ENCODE measurements at regions not wholly inside any gene's neighbourhood (a gene's known extent, or its start where the extent isn't known, plus 50 kb on each side); places are given as distances from the start of the nearest gene placed in this dataset.

DNA sequence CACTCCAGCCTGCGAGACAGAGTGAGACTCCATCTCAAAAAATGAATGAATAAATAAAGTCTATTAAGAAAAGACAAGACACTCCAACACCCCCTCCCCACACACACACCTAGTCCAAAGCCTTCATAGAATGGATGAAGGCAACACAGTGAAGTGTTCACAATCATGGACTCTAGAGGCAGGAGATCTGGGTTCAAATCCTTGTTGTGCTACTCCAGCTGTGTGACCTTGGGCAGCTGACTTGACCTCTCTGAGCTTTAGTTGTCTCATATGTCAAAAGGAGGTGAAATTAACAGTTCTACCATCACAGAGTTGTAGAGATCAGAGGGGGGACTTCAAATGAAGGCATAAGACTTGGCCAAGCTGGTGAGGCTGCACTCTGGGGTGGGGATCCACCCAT lies 95.8 kb upstream of the MAP1LC3B2 start:
- H3K27ac ChIP-seq (ENCODE audit: low read depth, low read length), result no peak overlapping the region
- WGBS, 3 donors, result 95 to 100% (median 100%) methylated on average over 1 of the region's 1 CpG

DNA sequence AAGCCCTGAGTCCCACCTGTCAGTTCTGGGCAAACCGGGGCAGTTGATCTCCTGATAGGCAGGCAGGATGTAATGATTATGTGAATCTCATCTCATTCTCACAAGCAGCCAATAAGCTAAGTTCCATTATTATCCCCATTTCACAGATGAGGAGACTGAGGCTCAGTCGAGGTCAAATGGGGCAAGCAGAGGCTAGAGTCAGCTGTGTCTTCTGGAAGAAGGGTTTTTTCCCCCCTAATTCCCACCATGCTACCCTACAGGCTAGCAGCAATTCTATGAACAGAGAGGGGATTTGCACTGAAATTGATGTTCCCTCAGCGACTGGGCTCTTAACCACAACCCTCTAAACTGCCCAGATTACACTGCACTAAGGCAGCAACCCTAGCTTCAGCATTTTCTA lies 93.8 kb upstream of the MAP1LC3B2 start:
- H3K27ac ChIP-seq (ENCODE audit: low read depth, low read length), result no peak overlapping the region
- 85 to 98% (median 90%) methylated on average over 3 of the region's 3 CpGs for WGBS, 3 donors

DNA sequence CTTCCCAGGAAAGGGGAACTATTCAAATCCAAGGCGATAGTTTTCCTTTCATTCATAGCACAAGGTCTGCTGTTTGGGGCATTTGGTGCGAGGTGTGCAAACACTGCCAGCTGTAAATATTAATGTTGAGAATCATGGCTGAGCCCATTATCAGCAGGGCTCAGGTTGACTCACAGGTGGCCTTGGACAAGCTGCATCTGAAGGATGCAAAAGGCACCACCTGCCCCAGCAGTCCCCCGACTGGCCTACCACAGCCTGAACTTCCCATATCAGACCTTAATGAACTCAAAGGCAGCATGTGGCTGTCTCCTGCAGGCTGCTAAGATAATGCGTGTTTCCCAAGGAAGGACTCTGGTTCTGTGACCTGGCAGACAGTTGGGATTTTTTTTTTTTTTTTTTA lies 93.3 kb upstream of the MAP1LC3B2 start:
- 39 to 79% (median 79%) methylated on average over 4 of the region's 4 CpGs for WGBS, 3 donors
- H3K27ac ChIP-seq (ENCODE audit: low read depth, low read length), result no peak overlapping the region

DNA sequence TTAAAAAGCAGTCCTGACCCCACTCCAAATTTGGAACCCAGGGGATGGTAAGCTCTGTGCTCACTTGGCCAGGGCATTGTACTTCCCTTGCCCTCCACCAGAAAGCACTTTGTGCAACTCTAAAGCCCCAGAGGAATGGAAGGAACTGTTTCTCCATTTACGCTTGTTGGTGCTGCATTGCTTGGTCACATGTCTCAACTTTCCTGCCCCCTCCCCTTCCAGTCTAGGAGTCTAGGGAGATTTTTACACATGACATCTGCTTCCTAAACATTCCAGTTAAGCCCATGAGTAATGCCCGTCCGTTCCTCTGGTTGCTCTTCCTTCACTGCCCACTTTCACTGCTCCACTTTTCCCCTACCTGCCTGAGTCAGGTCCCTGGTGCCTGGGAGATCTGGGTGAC lies 92.6 kb upstream of the MAP1LC3B2 start:
- 45 to 73% (median 49%) methylated on average over 3 of the region's 3 CpGs for WGBS, 3 donors

DNA sequence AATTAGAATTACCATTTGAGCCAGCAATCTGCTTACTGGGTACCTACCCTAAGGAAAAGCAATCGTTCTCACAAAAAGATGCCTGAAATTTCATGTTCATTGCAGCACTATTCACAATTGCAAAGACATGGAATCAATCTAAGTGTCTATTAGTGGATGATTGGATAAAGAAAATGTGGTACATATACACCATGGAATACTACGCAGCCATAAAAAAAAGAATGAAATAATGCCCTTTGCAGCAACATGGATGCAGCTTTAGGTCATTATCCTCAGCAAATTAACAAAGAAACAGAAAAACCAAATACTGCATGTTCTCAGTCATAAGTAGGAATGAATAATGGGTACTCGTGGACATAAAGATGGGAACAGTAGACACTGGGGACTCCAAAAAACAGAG lies 89.8 kb upstream of the MAP1LC3B2 start:
- no peak overlapping the region for H3K27ac ChIP-seq (ENCODE audit: low read depth, low read length)
- whole genome bisulfite sequencing, 3 donors, result 83 to 96% (median 93%) methylated on average over 3 of the region's 3 CpGs

More for the DNA sequence above, 92.6 kb upstream of the MAP1LC3B2 start:
- no peak overlapping the region for H3K27ac ChIP-seq (ENCODE audit: low read depth, low read length)

DNA sequence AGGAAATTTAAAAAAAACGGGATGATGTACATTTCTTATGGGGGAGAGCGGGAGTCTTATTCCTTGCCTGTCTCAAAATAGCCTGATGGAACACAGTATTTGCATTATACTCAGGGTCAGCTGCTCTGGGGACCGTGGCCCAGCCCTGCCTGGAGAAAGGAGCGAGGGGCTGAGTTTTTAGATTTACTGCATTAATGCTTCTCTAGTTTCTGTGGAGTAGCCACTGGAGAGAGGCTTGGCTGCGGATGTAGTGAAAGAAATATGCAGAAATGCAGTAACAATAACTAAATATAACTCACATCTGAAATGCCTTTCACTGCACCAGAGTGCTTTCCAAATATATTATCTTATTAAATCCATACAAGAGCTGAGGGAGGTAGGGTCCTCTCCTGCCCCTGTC lies 87.6 kb upstream of the MAP1LC3B2 start:
- WGBS, 3 donors, result 71 to 80% (median 72%) methylated on average over 5 of the region's 5 CpGs

DNA sequence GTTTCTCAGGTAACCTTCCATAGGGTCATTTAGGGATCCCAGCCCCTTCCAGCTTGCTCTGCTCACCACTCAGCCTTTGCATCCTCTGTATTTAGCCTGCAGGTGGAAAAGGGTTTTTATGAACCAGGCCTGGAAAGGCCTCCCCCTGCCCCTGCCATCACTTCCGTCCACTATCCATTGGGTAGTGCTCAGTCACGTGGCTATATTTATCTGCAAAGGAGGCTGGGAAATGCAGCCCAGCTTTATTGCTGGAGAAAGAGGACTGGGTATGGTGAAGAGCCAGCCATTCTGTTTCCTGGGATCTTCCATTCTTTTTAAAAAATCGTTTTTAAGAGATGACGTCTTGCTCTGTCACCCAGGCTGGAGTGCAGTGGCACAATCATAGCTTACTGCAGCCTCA lies 87.0 kb upstream of the MAP1LC3B2 start:
- 75 to 85% (median 84%) methylated on average over 4 of the region's 4 CpGs for WGBS, 3 donors

More for the DNA sequence above, 87.6 kb upstream of the MAP1LC3B2 start:
- no peak overlapping the region for H3K27ac ChIP-seq (ENCODE audit: low read depth, low read length)

DNA sequence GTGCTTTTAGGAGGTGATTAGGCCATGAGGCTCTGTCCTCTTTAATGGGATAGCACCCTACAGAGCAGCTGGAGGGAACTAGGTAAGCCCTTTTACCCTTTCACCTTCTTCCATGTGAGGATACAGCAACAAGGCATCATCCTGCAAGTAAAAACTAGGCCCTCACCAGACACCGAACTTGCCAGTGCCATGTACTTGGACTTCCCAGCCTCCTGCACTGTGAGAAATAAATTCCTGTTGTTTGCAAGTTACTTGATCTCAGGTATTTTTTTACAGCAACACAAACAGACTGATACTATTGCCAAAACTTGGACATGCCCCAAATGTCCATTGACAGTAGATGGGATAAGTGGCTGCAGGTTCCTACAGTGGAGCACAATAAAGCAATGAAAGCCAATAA lies 85.8 kb upstream of the MAP1LC3B2 start:
- H3K27ac ChIP-seq (ENCODE audit: low read depth, low read length), result no peak overlapping the region
- WGBS, 3 donors, result 88 to 100% (median 100%) methylated on average over 1 of the region's 1 CpG

More for the DNA sequence above, 87.0 kb upstream of the MAP1LC3B2 start:
- no peak overlapping the region for H3K27ac ChIP-seq (ENCODE audit: low read depth, low read length)

DNA sequence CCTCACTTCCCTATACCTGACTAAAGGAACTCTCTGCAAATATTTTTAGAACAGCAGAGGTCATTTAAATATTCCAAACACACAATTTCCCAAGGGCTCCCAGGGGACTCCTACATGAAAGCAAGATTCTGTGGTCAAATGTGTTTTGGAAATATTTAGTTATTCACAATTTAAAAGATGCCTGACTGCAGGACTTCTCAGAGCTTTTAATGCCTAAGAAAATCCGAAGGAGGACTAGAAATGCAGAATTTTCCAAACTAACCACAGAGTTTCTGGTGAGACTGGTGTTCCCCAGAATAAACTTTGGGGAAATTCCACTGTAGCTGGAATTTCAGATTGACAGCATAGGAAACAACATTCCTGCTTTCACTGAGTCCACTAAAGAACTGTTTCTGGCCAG lies 84.8 kb upstream of the MAP1LC3B2 start:
- 54 to 78% (median 75%) methylated on average over 1 of the region's 1 CpG for WGBS, 3 donors
- no peak overlapping the region for H3K27ac ChIP-seq (ENCODE audit: low read depth, low read length)

DNA sequence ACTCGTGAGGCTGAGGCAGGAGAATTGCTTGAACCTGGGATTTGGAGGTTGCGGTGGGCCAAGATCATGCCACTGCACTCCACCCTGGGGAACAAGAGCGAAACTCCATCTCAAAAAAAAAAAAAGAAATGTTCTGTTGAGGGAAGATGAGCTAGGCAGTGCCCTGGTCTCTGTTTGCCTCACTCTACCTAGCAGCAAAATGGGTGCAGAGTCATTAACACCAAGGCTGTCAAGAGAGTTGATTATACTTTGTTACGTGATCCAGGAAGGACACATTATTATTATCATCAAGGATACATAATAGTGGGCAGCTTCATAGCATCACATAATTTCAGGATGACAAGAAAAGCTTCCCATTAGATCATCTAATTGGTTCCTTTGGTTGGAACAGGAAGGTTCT lies 84.3 kb upstream of the MAP1LC3B2 start:
- H3K27ac ChIP-seq (ENCODE audit: low read depth, low read length), result no peak overlapping the region
- WGBS, 3 donors, result 95 to 100% (median 97%) methylated on average over 4 of the region's 4 CpGs

DNA sequence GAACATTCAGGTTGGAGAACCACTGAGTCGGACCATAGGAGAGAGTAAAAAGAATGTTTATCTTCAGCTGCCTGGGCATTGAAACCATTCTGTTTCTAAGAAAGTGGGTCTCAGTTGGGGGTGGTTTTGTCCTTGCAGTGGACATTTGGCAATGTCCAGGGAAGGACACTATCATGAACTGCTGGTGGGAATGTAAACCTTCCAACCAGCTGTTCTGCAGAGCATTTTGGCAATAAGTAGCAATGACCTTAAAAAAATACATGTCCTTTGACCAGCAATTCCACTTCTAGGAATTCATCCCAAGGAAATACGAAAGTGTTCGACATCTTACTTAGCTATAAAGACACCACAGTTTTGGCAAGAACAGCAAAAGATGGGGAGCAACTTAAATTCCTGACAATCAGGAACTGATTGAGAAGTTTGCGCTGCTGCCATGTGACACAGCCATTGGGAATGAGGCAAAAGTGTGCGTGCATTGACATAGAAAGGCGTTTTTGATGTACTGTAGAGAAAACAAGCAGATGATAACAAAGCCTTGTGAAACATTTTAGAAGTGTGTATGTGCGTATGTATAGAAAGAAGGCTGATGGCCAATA lies 82.9 kb upstream of the MAP1LC3B2 start:
- 67 to 92% (median 90%) methylated on average over 7 of the region's 7 CpGs for WGBS, 3 donors
- H3K27ac ChIP-seq (ENCODE audit: low read depth, low read length), result no peak overlapping the region

DNA sequence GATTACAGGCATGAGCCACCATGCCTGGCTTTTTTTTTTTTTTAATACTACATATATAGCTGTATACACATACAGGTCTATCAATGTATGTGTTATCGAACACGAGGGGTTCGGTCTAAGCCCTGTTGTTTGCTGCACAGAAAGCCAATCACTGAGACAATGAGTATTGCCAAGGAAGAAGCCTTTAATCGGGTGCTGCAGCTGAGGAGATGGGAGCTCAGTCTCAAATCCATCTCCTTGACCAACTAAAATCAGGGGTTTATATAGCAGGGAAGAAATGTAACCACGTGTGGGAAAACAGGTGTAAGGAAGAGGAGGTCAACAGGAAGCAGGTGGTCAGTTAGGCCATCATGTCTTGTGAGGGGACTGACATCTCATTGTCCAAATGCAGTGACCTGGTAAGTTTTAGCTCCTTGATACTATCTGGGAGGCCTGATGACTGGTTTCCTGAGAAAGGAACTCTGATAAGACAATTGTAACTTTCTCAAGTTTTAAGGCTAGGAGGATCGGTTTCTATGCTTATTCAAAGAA lies 80.9 kb upstream of the MAP1LC3B2 start:
- 81 to 88% (median 85%) methylated on average over 6 of the region's 6 CpGs for WGBS, 3 donors

DNA sequence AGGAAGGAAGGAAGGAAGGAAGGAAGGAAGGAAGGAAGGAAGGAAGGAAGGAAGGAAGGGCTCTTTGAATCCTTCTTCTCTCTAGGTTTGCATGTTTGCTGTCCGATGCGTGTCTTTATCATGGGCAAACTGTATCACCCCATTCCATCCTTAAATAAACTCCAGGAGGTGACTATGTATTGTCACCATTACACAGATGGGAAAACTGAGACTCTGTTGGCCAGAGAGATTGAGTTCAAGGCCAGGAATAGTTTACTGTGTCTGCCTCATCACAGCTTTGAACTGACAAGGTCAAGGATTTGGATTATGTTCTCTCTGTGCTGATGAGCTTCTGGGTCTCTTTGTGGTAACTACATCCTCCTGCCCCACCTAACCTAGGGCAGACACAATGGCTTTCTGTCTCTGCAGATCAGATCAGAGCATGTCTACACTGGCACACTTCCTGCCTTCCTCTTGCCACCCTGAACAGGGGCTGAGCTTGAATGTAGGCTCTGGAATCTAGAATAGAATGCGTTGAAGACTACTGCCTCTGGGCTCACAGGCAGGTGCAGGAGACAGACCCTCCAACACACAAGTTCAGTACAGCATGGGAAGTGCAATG lies 78.9 kb upstream of the MAP1LC3B2 start:
- no peak overlapping the region for H3K27ac ChIP-seq (ENCODE audit: low read depth, low read length)
- WGBS, 3 donors, result 78 to 82% (median 80%) methylated on average over 3 of the region's 3 CpGs

More for the DNA sequence above, 80.9 kb upstream of the MAP1LC3B2 start:
- no peak overlapping the region for H3K27ac ChIP-seq (ENCODE audit: low read depth, low read length)

DNA sequence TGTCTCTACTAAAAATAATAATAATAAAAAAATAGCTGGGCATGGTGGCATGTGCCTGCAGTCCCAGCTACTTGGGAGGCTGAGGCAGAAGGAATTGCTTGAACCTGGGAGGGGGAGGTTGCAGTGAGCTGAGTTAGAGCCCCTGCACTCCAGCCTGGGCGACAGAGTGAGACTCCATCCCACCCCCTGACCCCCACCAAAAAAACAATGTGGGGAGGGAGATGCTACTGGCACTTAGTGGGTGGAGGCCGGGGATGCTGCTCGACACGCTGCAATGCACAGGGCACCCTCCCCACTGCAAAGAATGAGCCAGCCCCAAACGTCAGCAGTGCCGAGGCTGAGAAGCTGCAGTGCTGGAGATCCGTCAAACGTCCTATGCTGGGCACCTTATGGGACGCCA lies 77.5 kb upstream of the MAP1LC3B2 start:
- no peak overlapping the region for H3K27ac ChIP-seq (ENCODE audit: low read depth, low read length)
- WGBS, 3 donors, result 75 to 86% (median 80%) methylated on average over 9 of the region's 9 CpGs

DNA sequence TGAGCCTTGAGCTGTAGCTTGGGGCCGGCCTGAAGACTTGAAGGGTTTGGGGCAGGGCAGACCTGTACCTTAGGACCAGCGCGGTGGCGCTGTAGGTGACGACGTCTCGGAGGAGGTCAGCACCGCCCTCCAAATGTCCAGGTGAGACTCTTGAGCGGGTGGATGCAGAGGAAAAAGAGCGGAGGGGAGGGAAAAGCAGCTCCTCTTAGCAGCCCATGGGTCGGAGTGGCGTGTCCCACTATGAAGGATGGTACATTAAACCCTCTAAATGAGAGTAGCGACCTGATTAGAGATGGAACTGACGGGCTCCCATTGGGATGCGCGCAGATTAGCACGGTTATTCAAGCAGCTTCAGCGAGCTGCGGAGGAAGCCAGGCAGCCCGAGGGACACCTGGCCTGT lies 77.0 kb upstream of the MAP1LC3B2 start:
- 82 to 92% (median 87%) methylated on average over 20 of the region's 20 CpGs for WGBS, 3 donors
- H3K27ac ChIP-seq (ENCODE audit: low read depth, low read length), result no peak overlapping the region

DNA sequence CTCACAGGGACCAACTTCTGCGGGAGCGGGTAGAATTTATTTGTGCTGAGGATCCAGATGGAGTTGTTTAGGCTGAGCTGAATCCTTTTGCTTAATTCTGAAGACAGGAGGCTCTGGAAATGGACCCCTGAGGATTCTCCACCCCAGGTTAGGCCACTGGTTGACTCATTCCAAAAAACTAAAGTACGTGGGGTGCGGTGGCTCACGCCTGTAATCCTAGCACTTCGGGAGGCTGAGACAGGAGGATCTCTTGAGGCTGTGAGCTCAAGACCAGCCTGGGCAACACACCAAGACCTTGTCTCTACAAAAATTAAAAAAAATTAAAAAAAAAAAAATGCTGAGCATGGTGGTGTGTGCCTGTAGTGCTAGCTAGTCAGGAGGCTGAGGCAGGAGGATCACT lies 76.3 kb upstream of the MAP1LC3B2 start:
- WGBS, 3 donors, result 87 to 94% (median 94%) methylated on average over 6 of the region's 6 CpGs
- no peak overlapping the region for H3K27ac ChIP-seq (ENCODE audit: low read depth, low read length)

DNA sequence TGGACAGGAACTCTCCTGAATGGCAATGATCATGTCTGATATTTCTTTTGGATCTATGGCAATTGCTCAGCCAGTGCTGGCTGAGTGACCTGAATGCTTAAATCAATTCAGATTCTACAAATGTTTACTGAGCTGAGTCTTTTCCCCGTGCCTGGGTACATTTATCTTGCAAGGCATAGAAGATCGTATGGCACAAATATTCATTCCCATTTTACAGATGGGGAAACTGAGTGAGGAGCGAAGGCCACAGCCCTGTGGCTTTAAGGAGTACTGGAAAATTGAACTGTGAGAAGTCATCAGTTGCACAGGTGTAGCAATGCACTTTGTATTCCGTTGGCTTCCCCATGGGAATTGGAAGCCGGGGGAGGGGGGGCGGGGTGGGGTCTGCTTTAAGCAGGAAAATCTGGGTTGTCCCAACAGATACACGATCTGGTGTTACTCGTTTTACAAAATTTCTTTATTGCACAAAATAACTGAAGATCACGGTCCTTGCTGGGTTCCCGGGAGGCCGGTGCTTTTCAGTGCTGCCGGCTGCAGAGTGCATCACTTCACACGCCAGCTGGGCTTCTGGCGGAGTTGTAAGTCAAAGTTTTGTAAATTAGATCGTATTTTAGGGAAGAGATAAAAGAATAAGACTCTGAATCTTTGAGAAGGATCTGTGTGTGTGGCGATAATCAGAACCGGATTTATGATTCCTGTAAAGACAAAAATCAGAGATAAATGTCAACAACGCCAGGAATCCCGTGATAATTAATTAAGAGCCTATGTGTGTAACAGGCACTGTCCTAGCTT lies 75.0 kb upstream of the MAP1LC3B2 start:
- 57 to 69% (median 63%) methylated on average over 19 of the region's 19 CpGs for WGBS, 3 donors

DNA sequence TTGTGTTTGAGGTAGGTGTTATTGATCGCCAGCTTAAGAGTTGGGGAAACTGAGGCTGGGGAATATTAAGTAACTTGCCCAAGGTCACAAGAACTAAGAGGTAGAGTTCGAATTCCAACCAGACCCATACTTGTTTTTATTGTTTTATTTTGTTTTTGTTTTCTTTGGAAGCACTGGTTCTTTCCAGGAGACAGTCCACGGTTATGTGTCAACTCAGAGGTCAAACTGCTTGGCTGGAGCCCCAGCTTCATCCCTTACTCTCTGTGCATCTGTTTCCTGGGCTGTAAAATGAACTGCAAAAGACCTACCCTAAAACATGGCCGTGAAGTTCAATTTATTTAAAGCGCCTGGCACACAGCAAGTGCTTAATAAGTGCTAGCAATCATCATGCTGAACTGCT lies 74.4 kb upstream of the MAP1LC3B2 start:
- H3K27ac ChIP-seq (ENCODE audit: low read depth, low read length), result no peak overlapping the region
- 45 to 66% (median 61%) methylated on average over 5 of the region's 5 CpGs for WGBS, 3 donors

More for the DNA sequence above, 75.0 kb upstream of the MAP1LC3B2 start:
- no peak overlapping the region for H3K27ac ChIP-seq (ENCODE audit: low read depth, low read length)

DNA sequence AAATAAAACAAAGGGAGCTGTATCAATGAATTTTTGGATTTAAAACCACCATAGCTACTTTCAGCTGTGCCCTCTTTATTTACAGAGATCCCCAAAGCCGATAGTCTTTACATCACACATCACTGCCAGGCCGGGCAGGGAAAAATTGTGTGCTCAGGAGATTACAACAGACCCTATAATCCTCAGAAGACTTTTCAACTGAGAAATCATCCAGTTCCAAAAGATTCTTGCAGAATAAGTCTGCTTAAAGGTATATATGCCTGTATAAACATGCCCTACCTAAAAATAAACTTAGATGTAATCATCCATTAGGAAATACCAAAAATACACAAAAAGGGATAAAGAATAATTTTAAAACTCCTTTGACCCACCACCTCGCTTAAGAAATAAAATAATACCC lies 70.1 kb upstream of the MAP1LC3B2 start:
- 73 to 84% (median 81%) methylated on average over 3 of the region's 3 CpGs for WGBS, 3 donors
- no peak overlapping the region for H3K27ac ChIP-seq (ENCODE audit: low read depth, low read length)
